CD14-positive monocyte (primary cell): ENCODE measurements at regions not wholly inside any gene's neighbourhood (a gene's known extent, or its start where the extent isn't known, plus 50 kb on each side); places are given as distances from the start of the nearest gene placed in this dataset.

Experiments
- DNase-seq, 3 donors: peaks; one replicate each; pipeline ENCODE4 v3.0.0-alpha.2; 2011 to 2022
- H2AFZ ChIP-seq: 2 replicates; pipeline ENCODE4 v1.6.0; 2012; ENCODE audit warnings: mild to moderate bottlenecking, low read depth, low read length, inconsistent platforms; ENCODE audit not compliant: insufficient read depth, poor library complexity, severe bottlenecking
- H3K27ac ChIP-seq, 2 donors: 1 replicate in 1 of 2; 2 replicates in 1 of 2; pipeline ENCODE4 v1.5.1; 2012 to 2013; ENCODE audit warnings: low read length in 2 of 2, control low read depth in 1 of 2, inconsistent platforms in 1 of 2, low read depth in 1 of 2, mild to moderate bottlenecking in 1 of 2
- H3K27me3 ChIP-seq, 2 donors: one replicate each; pipeline versions ENCODE4 v1.6.0 to v1.6.1; 2011 to 2013; ENCODE audit warnings: low read length in 2 of 2; ENCODE audit not compliant: control insufficient read depth in 2 of 2, insufficient read depth in 2 of 2
- H3K36me3 ChIP-seq, 2 donors: replicated peaks in 1 of 2; 1 replicate in 1 of 2; 2 replicates in 1 of 2; pipeline versions ENCODE4 v1.5.1 to v1.6.1; 2012 to 2013; ENCODE audit warnings: low read length in 2 of 2, control low read depth in 1 of 2, inconsistent platforms in 1 of 2, mild to moderate bottlenecking in 1 of 2; ENCODE audit not compliant: insufficient read depth in 2 of 2, control insufficient read depth in 1 of 2
- H3K4me1 ChIP-seq, 2 donors: 1 replicate in 1 of 2; 2 replicates in 1 of 2; pipeline versions ENCODE4 v1.5.1 to v1.6.1; 2012 to 2013; ENCODE audit warnings: low read length in 2 of 2, control low read depth in 1 of 2, inconsistent platforms in 1 of 2, mild to moderate bottlenecking in 1 of 2, moderate library complexity in 1 of 2; ENCODE audit not compliant: insufficient read depth in 2 of 2, control insufficient read depth in 1 of 2
- H3K4me2 ChIP-seq: replicated peaks from 2 replicates; pipeline ENCODE3; 2012; ENCODE audit warnings: low read length, moderate library complexity, mild to moderate bottlenecking; ENCODE audit not compliant: poor library complexity, severe bottlenecking; ENCODE audit errors: extremely low read depth
- H3K4me3 ChIP-seq, 3 experiments: fragments of 200-600 bp in 1 of 3; sonication (generic) in 1 of 3; replicated peaks in 1 of 3; 1 replicate in 2 of 3; 2 replicates in 1 of 3; pipeline ENCODE4 v1.5.1; 2011 to 2013; ENCODE audit warnings: low read length in 3 of 3, mild to moderate bottlenecking in 3 of 3, control low read depth in 2 of 3, low read depth in 2 of 3, inconsistent platforms in 1 of 3, moderate library complexity in 1 of 3
- H3K79me2 ChIP-seq: 2 replicates; pipeline ENCODE4 v1.6.0; 2012; ENCODE audit warnings: mild to moderate bottlenecking, control low read depth, inconsistent platforms, low read length, moderate library complexity; ENCODE audit not compliant: insufficient read depth
- H3K9ac ChIP-seq: 2 replicates; pipeline ENCODE4 v1.6.0; 2017; ENCODE audit warnings: low read length, mild to moderate bottlenecking; ENCODE audit not compliant: insufficient read depth, poor library complexity, severe bottlenecking
- H3K9me3 ChIP-seq, 2 donors: replicated peaks in 1 of 2; 1 replicate in 1 of 2; 2 replicates in 1 of 2; pipeline versions ENCODE4 v1.5.1 to v1.6.1; 2012 to 2013; ENCODE audit warnings: low read length in 2 of 2, control low read depth in 1 of 2; ENCODE audit not compliant: control insufficient read depth in 1 of 2, insufficient read depth in 1 of 2
- H4K20me1 ChIP-seq: 2 replicates; pipeline ENCODE4 v1.6.0; 2012; ENCODE audit warnings: mild to moderate bottlenecking, low read length, control low read depth, moderate library complexity; ENCODE audit not compliant: insufficient read depth
- H3K27ac Mint-ChIP-seq, 7 donors: one replicate each; pipeline ENCODE4 v1.8.0; 2020; ENCODE audit warnings: mild to moderate bottlenecking in 7 of 7, mixed read lengths in 7 of 7, moderate library complexity in 6 of 7, inconsistent platforms in 2 of 7
- H3K27me3 Mint-ChIP-seq, 3 donors: one replicate each; pipeline ENCODE4 v1.8.0; 2021 to 2022; ENCODE audit warnings: low read depth in 3 of 3, mild to moderate bottlenecking in 3 of 3, mixed read lengths in 3 of 3, moderate library complexity in 3 of 3, inconsistent platforms in 1 of 3
- H3K36me3 Mint-ChIP-seq, 2 donors: one replicate each; pipeline ENCODE4 v1.8.0; 2020; ENCODE audit warnings: mixed read lengths in 2 of 2, inconsistent platforms in 1 of 2, mild to moderate bottlenecking in 1 of 2
- H3K4me1 Mint-ChIP-seq: one replicate; pipeline ENCODE4 v1.8.0; 2020; ENCODE audit warnings: mild to moderate bottlenecking, mixed read lengths
- H3K4me3 Mint-ChIP-seq, 2 donors: one replicate each; pipeline ENCODE4 v1.8.0; 2020; ENCODE audit warnings: mild to moderate bottlenecking in 2 of 2, mixed read lengths in 2 of 2, moderate library complexity in 1 of 2
- H3K9me3 Mint-ChIP-seq, 7 donors: one replicate each; pipeline ENCODE4 v1.8.0; 2020 to 2022; ENCODE audit warnings: mixed read lengths in 7 of 7, mild to moderate bottlenecking in 6 of 7, moderate library complexity in 6 of 7, inconsistent platforms in 2 of 7
- CTCF ChIP-seq: fragments of 200-600 bp; IDR thresholded peaks from one replicate; pipeline ENCODE4 v1.8.0; 2022; ENCODE audit warnings: antibody characterized with exemption, mild to moderate bottlenecking
- WGBS: methylation state at CpG from one replicate; pipeline ENCODE4 v1.1.5; 2013; ENCODE audit warnings: missing lambda C conversion rate; ENCODE audit not compliant: insufficient coverage; 5-methylcytosine and 5-hydroxymethylcytosine counted together
- intact Hi-C, 2 donors: fragments of 100-400 bp; cut with micrococcal nuclease; formaldehyde crosslinking; loops; one replicate each; pipeline versions ENCODE4 v1.15.0 to v1.15.1; 2023

GRCh38 chr6:155889410-155889809 is 433.8 kb upstream of the NOX3 start:
- no peak overlapping the region for H3K4me3 Mint-ChIP-seq
- no peak overlapping the region for H2AFZ ChIP-seq
- no peak overlapping the region for H3K4me2 ChIP-seq
- DNase-seq, result no peak
- H3K36me3 Mint-ChIP-seq, result no peaks in the 10 kb centered on the region
- TF ChIP-seq CTCF, result no peak
- H3K4me1 Mint-ChIP-seq, result no peaks in the 10 kb centered on the region
- H3K9ac ChIP-seq, result no peak overlapping the region
- peaks cover 3 to 5% of the 10 kb centered on the region in 2 donors for H3K9me3 ChIP-seq
- no peak overlapping the region for H3K27ac Mint-ChIP-seq
- H3K27ac ChIP-seq, result no peak overlapping the region
- no peaks in the 10 kb centered on the region for H3K27me3 Mint-ChIP-seq
- no peak overlapping the region for H3K4me3 ChIP-seq
- no peaks in the 10 kb centered on the region for H3K79me2 ChIP-seq
- no peaks in the 10 kb centered on the region for H3K27me3 ChIP-seq
- intact Hi-C loops, result no loop called here
- H3K4me1 ChIP-seq, result no peaks in the 10 kb centered on the region
- WGBS, result no CpG with 5 or more reads among the region's 3 CpGs
- peaks cover 0 to 18% (median 5%) of the 10 kb centered on the region in 7 donors for H3K9me3 Mint-ChIP-seq
- H3K36me3 ChIP-seq, result no peaks in the 10 kb centered on the region
- no peaks in the 10 kb centered on the region for H4K20me1 ChIP-seq

DNA sequence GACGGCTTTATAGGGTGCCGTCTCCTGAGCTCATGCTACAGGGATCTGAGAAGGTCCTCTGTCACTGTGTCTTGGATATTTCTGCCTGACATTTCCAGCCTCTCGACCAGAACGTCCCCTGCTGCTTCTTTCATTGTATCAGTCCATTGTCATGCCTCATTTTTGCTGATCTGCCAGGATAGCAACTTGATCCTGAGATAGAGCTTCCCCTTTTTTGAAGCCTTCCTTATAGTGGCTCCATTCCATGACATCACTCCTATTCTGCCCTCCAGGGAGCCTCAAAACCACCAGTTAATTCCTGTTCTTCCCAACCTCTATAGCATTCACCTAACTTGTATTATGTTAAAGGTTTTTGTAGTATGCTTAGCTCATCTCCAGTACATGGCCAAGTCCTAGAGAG is 431.8 kb upstream of the NOX3 start:
- Mint-ChIP-seq H3K9me3 (peaks cover 0 to 10% (median 2%) of the 10 kb centered on the region in 7 donors), H3K27ac (no peak overlapping the region), H3K4me1 (no peaks in the 10 kb centered on the region), H3K27me3 (no peaks in the 10 kb centered on the region), H3K36me3 (no peaks in the 10 kb centered on the region), H3K4me3 (no peak overlapping the region)
- no peak for TF ChIP-seq CTCF
- Histone ChIP-seq H2AFZ (no peak overlapping the region), H4K20me1 (no peaks in the 10 kb centered on the region), H3K79me2 (no peaks in the 10 kb centered on the region), H3K9ac (no peak overlapping the region), H3K4me1 (no peaks in the 10 kb centered on the region), H3K27me3 (no peaks in the 10 kb centered on the region), H3K4me3 (no peak overlapping the region), H3K27ac (no peak overlapping the region), H3K36me3 (no peaks in the 10 kb centered on the region), H3K9me3 (peaks cover 0 to under 1% of the 10 kb centered on the region in 2 donors), H3K4me2 (no peak overlapping the region)
- no peak for DNase-seq
- 91% methylated on average over 4 of the region's 4 CpGs for WGBS
- intact Hi-C loops, result no loop called here
